B cell (primary cell): ENCODE measurements at regions not wholly inside any gene's neighbourhood (a gene's known extent, or its start where the extent isn't known, plus 50 kb on each side); places are given as distances from the start of the nearest gene placed in this dataset.

Experiments used
- ATAC-seq: fragments of 200-7000 bp; cut with Tn5 transposase; one replicate; pipeline ENCODE4 v1.10.0; 2021; ENCODE audit warnings: low read depth, mild to moderate bottlenecking, moderate number of reproducible peaks, moderate library complexity
- CTCF ChIA-PET: fragments of 350-600 bp; sonication (Branson Sonifier 250); formaldehyde crosslinking; loops from one replicate; lab custom pipeline; 2021; ENCODE audit warnings: antibody characterized with exemption, inconsistent platforms; lab: Charles Lee
- POLR2A ChIA-PET: fragments of 350-600 bp; sonication (Branson Sonifier 250); formaldehyde crosslinking; loops from one replicate; lab custom pipeline; 2021; ENCODE audit warnings: antibody characterized with exemption; lab: Charles Lee
- DNase-seq: peaks from one replicate; pipeline ENCODE4 v3.0.0; 2013
- H2AFZ ChIP-seq: 2 replicates; pipeline ENCODE4 v1.6.1; 2012; ENCODE audit warnings: mild to moderate bottlenecking, low read depth, low read length; ENCODE audit not compliant: insufficient read depth, poor library complexity, severe bottlenecking
- H3K27ac ChIP-seq, 2 donors: 1 replicate in 1 of 2; 2 replicates in 1 of 2; pipeline ENCODE4 v1.5.1; 2012 to 2013; ENCODE audit warnings: low read length in 2 of 2, mild to moderate bottlenecking in 2 of 2, moderate library complexity in 1 of 2
- H3K27me3 ChIP-seq, 4 experiments: fragments of 200-600 bp in 1 of 4; sonication (generic) in 1 of 4; replicated peaks in 1 of 4; 1 replicate in 2 of 4; 2 replicates in 2 of 4; pipeline versions ENCODE4 v1.6.1 to v1.7.0; 2013 to 2016; ENCODE audit warnings: low read length in 3 of 4, mild to moderate bottlenecking in 2 of 4, mixed read lengths in 1 of 4, moderate library complexity in 1 of 4; ENCODE audit not compliant: insufficient read depth in 4 of 4, control insufficient read depth in 3 of 4; ENCODE audit errors: control extremely low read depth in 1 of 4
- H3K36me3 ChIP-seq, 2 experiments: replicated peaks in 1 of 2; 1 replicate in 1 of 2; 2 replicates in 1 of 2; pipeline versions ENCODE4 v1.6.1 to v1.7.1; 2013; ENCODE audit warnings: low read length in 1 of 2; ENCODE audit not compliant: insufficient read depth in 2 of 2, control insufficient read depth in 1 of 2; ENCODE audit errors: control extremely low read depth in 1 of 2, extremely low read depth in 1 of 2
- H3K4me1 ChIP-seq, 2 donors: fragments of 200-600 bp in 1 of 2; sonication (generic) in 1 of 2; 1 replicate in 1 of 2; 2 replicates in 1 of 2; pipeline versions ENCODE4 v1.5.1 to v1.6.1; 2013 to 2017; ENCODE audit warnings: low read length in 2 of 2; ENCODE audit not compliant: control insufficient read depth in 2 of 2, insufficient read depth in 2 of 2
- H3K4me2 ChIP-seq: replicated peaks from 2 replicates; pipeline ENCODE3; 2012; ENCODE audit warnings: mild to moderate bottlenecking, low read depth, low read length; ENCODE audit not compliant: poor library complexity, severe bottlenecking
- H3K4me3 ChIP-seq, 5 experiments: fragments of 200-600 bp in 1 of 5; sonication (generic) in 1 of 5; 1 replicate in 3 of 5; 2 replicates in 2 of 5; pipeline versions ENCODE4 v1.5.1 to v1.7.0; 2011 to 2016; ENCODE audit warnings: low read length in 4 of 5, mild to moderate bottlenecking in 4 of 5, low read depth in 2 of 5, control low read depth in 1 of 5, moderate library complexity in 1 of 5; ENCODE audit not compliant: insufficient read depth in 1 of 5; ENCODE audit errors: control extremely low read depth in 1 of 5, extremely low read depth in 1 of 5
- H3K79me2 ChIP-seq: fragments of 200-600 bp; sonication (generic); one replicate; pipeline ENCODE4 v1.6.0; 2016; ENCODE audit warnings: low read length; ENCODE audit not compliant: control insufficient read depth, insufficient read depth
- H3K9ac ChIP-seq: fragments of 200-600 bp; sonication (generic); 2 replicates; pipeline ENCODE4 v1.6.1; 2017; ENCODE audit warnings: mild to moderate bottlenecking, low read length, moderate library complexity
- H3K9me3 ChIP-seq, 3 donors: one replicate each; pipeline versions ENCODE4 v1.6.1 to v1.7.1; 2013; ENCODE audit warnings: low read length in 2 of 3; ENCODE audit not compliant: control insufficient read depth in 2 of 3, insufficient read depth in 1 of 3; ENCODE audit errors: control extremely low read depth in 1 of 3
- H4K20me1 ChIP-seq: 2 replicates; pipeline ENCODE4 v1.6.0; 2012; ENCODE audit warnings: mild to moderate bottlenecking, low read length; ENCODE audit not compliant: insufficient read depth, control insufficient read depth, poor library complexity, severe bottlenecking
- H3K27ac Mint-ChIP-seq: one replicate; pipeline ENCODE4 v1.8.0; 2021; ENCODE audit warnings: mixed read lengths
- H3K27me3 Mint-ChIP-seq: one replicate; pipeline ENCODE4 v1.8.0; 2021; ENCODE audit warnings: mixed read lengths
- H3K4me1 Mint-ChIP-seq: one replicate; pipeline ENCODE4 v1.8.0; 2021; ENCODE audit warnings: mixed read lengths
- H3K4me3 Mint-ChIP-seq: one replicate; pipeline ENCODE4 v1.8.0; 2021; ENCODE audit warnings: mixed read lengths
- H3K9me3 Mint-ChIP-seq: one replicate; pipeline ENCODE4 v1.8.0; 2022; ENCODE audit warnings: mixed read lengths; ENCODE audit not compliant: insufficient read depth
- EZH2 ChIP-seq: IDR thresholded peaks from 2 replicates; pipeline ENCODE4 v1.6.1; 2012; ENCODE audit warnings: borderline replicate concordance, low read depth, mild to moderate bottlenecking, moderate library complexity, low read length; ENCODE audit not compliant: insufficient read depth, poor library complexity, severe bottlenecking
- WGBS: methylation state at CpG from one replicate; pipeline ENCODE4 v1.1.5; 2013; ENCODE audit warnings: missing lambda C conversion rate; ENCODE audit not compliant: insufficient coverage; 5-methylcytosine and 5-hydroxymethylcytosine counted together
- intact Hi-C: fragments of 100-400 bp; cut with micrococcal nuclease; formaldehyde crosslinking; loops from one replicate; pipeline ENCODE4 v1.10.0; 2022
- TF ChIP-seq, protein P1 (sequence below): fragments of 200-600 bp; IDR thresholded peaks from one replicate; pipeline ENCODE4 v1.8.0; 2022; ENCODE audit warnings: antibody characterized with exemption, mild to moderate bottlenecking

- no peak overlapping the region for H2AFZ ChIP-seq
- H3K79me2 ChIP-seq = no peaks in the 10 kb centered on the region
- no CpG with 5 or more reads among the region's 1 CpG for WGBS
- DNase-seq (no peak), ATAC-seq (no peak)
- Mint-ChIP-seq H3K4me3 (no peak overlapping the region), H3K4me1 (no peaks in the 10 kb centered on the region), H3K9me3 (peaks cover 9% of the 10 kb centered on the region), H3K27ac (no peak overlapping the region), H3K27me3 (no peaks in the 10 kb centered on the region)
- no peaks in the 10 kb centered on the region for H3K9me3 ChIP-seq
- H3K27me3 ChIP-seq = no peaks in the 10 kb centered on the region
- no peaks in the 10 kb centered on the region for H3K4me1 ChIP-seq
- no peak overlapping the region for H3K9ac ChIP-seq
- intact Hi-C loops = no loop called here
- H3K4me2 ChIP-seq = no peak overlapping the region
- no peak overlapping the region for H3K27ac ChIP-seq
- ChIA-PET CTCF (no interaction called here), POLR2A (no interaction called here)
- H3K36me3 ChIP-seq = no peaks in the 10 kb centered on the region
- H3K4me3 ChIP-seq = no peak overlapping the region
- H4K20me1 ChIP-seq = no peaks in the 10 kb centered on the region
- TF ChIP-seq EZH2 = no peak
- TF ChIP-seq, protein P1, sequence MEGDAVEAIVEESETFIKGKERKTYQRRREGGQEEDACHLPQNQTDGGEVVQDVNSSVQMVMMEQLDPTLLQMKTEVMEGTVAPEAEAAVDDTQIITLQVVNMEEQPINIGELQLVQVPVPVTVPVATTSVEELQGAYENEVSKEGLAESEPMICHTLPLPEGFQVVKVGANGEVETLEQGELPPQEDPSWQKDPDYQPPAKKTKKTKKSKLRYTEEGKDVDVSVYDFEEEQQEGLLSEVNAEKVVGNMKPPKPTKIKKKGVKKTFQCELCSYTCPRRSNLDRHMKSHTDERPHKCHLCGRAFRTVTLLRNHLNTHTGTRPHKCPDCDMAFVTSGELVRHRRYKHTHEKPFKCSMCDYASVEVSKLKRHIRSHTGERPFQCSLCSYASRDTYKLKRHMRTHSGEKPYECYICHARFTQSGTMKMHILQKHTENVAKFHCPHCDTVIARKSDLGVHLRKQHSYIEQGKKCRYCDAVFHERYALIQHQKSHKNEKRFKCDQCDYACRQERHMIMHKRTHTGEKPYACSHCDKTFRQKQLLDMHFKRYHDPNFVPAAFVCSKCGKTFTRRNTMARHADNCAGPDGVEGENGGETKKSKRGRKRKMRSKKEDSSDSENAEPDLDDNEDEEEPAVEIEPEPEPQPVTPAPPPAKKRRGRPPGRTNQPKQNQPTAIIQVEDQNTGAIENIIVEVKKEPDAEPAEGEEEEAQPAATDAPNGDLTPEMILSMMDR = no peak
Observed at GRCh38 chr13:90121784-90122183, 1225.7 kb upstream of the MIR17HG start.

GRCh38 chr13:90122531-90122930 is 1225.0 kb upstream of the MIR17HG start:
- no peak overlapping the region for H3K4me3 Mint-ChIP-seq

More at GRCh38 chr13:90122531-90122930, 1225.0 kb upstream of the MIR17HG start:
- no peak overlapping the region for H3K9ac ChIP-seq
- H3K4me1 ChIP-seq = no peaks in the 10 kb centered on the region
- no peaks in the 10 kb centered on the region for H3K27me3 ChIP-seq
- no peaks in the 10 kb centered on the region for H3K36me3 ChIP-seq
- ChIA-PET POLR2A (no interaction called here), CTCF (no interaction called here)
- no peaks in the 10 kb centered on the region for H3K4me1 Mint-ChIP-seq
- no peaks in the 10 kb centered on the region for H4K20me1 ChIP-seq
- no peak for ATAC-seq
- no peak overlapping the region for H2AFZ ChIP-seq
- no peak overlapping the region for H3K27ac Mint-ChIP-seq
- no CpG with 5 or more reads among the region's 2 CpGs for WGBS
- H3K9me3 Mint-ChIP-seq = peaks cover 14% of the 10 kb centered on the region
- intact Hi-C loops = no loop called here
- H3K9me3 ChIP-seq = no peaks in the 10 kb centered on the region
- no peak for DNase-seq
- no peak overlapping the region for H3K4me3 ChIP-seq
- H3K27me3 Mint-ChIP-seq = no peaks in the 10 kb centered on the region
- H3K79me2 ChIP-seq = no peaks in the 10 kb centered on the region
- H3K4me2 ChIP-seq = no peak overlapping the region
- TF ChIP-seq EZH2 = no peak
- TF ChIP-seq, protein P1 = no peak
- H3K27ac ChIP-seq = no peak overlapping the region
